ENCODE measurements at regions not wholly inside any gene's neighbourhood (a gene's known extent, or its start where the extent isn't known, plus 50 kb on each side); places are given as distances from the start of the nearest gene placed in this dataset.

DNA sequence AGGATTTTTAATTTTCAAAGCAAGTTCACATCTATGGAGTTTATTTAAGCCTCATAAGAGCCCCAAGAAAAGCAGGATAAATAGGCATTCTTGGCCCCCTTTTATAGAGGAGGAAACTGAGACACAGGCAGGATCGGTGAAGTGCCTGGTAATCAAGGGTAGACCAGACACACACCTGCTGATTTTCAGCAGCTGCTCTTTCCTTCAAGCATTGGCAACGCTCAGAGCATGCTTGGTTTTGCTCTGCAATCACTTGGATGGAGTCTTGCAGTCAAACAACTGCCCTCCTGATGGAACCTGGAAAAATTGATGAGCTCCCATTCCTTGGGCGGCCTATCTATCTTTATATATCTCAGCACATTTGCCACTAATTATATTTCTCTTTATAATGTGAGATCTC lies 478.9 kb upstream of the CAMK1G start:
- Histone ChIP-seq H3F3A (ENCODE audit: insufficient read depth, low read depth) (no peaks in the 10 kb centered on the region), H3K27me3 (ENCODE audit: insufficient read depth, low read depth) (peaks cover 27% of the 10 kb centered on the region), H3K79me2 (ENCODE audit: low read depth) (no peaks in the 10 kb centered on the region), H3K4me3 (no peak overlapping the region), H2AFZ (no peak overlapping the region), H4K20me1 (ENCODE audit: insufficient read depth) (no peaks in the 10 kb centered on the region), H3K4me2 (no peak overlapping the region), H3K9me3 (ENCODE audit: insufficient read depth, low read depth) (no peaks in the 10 kb centered on the region), H3K4me1 (replicated peaks; ENCODE audit: insufficient read depth) (no peaks in the 10 kb centered on the region), H3K9me2 (ENCODE audit: insufficient read depth) (no peaks in the 10 kb centered on the region), H3K36me3 (ENCODE audit: low read depth) (no peaks in the 10 kb centered on the region), H3K27ac (no peak overlapping the region)
- intact Hi-C loops (cut with micrococcal nuclease; ENCODE audit: unreplicated experiment): no loop called here
- POLR2A ChIA-PET (ENCODE audit: unreplicated experiment): no interaction called here
- CTCF ChIA-PET: no interaction called here
- no TSS peak for BruUV-seq (replicated peaks)
- TF ChIP-seq, protein P1, sequence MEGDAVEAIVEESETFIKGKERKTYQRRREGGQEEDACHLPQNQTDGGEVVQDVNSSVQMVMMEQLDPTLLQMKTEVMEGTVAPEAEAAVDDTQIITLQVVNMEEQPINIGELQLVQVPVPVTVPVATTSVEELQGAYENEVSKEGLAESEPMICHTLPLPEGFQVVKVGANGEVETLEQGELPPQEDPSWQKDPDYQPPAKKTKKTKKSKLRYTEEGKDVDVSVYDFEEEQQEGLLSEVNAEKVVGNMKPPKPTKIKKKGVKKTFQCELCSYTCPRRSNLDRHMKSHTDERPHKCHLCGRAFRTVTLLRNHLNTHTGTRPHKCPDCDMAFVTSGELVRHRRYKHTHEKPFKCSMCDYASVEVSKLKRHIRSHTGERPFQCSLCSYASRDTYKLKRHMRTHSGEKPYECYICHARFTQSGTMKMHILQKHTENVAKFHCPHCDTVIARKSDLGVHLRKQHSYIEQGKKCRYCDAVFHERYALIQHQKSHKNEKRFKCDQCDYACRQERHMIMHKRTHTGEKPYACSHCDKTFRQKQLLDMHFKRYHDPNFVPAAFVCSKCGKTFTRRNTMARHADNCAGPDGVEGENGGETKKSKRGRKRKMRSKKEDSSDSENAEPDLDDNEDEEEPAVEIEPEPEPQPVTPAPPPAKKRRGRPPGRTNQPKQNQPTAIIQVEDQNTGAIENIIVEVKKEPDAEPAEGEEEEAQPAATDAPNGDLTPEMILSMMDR (conservative IDR thresholded peaks at IDR 0.05): no peak
- no peak for TF ChIP-seq EZH2 (IDR thresholded peaks at IDR 0.05; ENCODE audit: low read depth)
- DNase-seq: no peak

DNA sequence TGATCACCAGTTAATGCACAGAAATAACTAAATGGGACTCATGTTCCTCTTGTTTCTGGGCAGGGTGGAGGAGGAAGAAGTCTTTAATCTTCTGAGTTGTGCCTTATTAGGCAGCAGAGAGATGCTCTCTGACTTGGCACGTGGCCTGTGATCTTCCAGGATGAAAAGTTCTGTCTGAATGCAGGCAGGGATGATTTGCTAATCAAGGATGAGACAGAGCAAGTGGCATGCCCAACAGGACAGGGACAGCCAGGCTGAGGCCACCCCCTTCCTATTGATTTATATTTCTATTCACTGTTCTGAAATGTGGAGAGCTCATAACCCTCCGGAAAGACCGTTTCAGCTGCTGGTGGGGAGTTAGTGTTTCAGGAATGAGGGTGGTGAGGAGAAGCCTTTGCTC lies 477.8 kb upstream of the CAMK1G start:
- ChIA-PET CTCF (no interaction called here), POLR2A (ENCODE audit: unreplicated experiment) (no interaction called here)
- no peak for TF ChIP-seq EZH2 (IDR thresholded peaks at IDR 0.05; ENCODE audit: low read depth)
- TF ChIP-seq, protein P1 (conservative IDR thresholded peaks at IDR 0.05): no peak
- no peaks in the 10 kb centered on the region for H3K79me2 ChIP-seq (ENCODE audit: low read depth)
- H3K9me3 ChIP-seq (ENCODE audit: insufficient read depth, low read depth): no peaks in the 10 kb centered on the region
- H3K4me2 ChIP-seq: no peak overlapping the region
- no peak overlapping the region for H3K4me3 ChIP-seq
- no peaks in the 10 kb centered on the region for H3K9me2 ChIP-seq (ENCODE audit: insufficient read depth)
- no peak for DNase-seq
- no peaks in the 10 kb centered on the region for H3K36me3 ChIP-seq (ENCODE audit: low read depth)
- H3K27me3 ChIP-seq (ENCODE audit: insufficient read depth, low read depth): peaks cover 23% of the 10 kb centered on the region
- no peaks in the 10 kb centered on the region for H3F3A ChIP-seq (ENCODE audit: insufficient read depth, low read depth)
- H3K27ac ChIP-seq: no peak overlapping the region
- no peaks in the 10 kb centered on the region for H4K20me1 ChIP-seq (ENCODE audit: insufficient read depth)
- no peak overlapping the region for H2AFZ ChIP-seq
- H3K4me1 ChIP-seq (replicated peaks; ENCODE audit: insufficient read depth): no peaks in the 10 kb centered on the region
- BruUV-seq (replicated peaks): no TSS peak
- intact Hi-C loops (cut with micrococcal nuclease; ENCODE audit: unreplicated experiment): no loop called here

DNA sequence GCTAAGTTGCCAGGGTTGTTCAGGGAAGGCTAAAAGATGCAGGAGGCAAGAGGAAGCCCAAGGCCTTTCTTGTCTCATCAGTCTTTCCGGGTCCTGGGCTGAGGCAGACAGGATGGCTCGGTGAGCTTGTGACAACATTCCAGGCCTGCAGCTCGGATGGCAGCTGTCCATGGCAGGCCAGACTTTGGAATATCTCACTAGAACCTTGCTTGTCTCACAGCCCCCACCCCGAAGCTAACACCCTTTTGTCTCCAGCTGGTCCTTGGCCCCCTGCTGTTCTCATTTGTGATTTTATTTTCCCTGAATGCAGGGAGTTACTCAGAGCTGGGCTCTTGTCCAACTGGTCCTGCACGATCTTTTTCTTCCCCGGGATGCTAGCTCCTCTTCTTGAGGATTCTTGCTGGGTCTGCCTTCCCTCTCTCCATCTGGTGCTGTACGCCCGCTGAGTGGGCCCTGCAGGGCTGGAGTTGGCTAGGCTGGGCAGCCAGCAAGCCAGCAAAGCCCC lies 477.2 kb upstream of the CAMK1G start:
- H2AFZ ChIP-seq: no peak overlapping the region
- TF ChIP-seq EZH2 (IDR thresholded peaks at IDR 0.05; ENCODE audit: low read depth): no peak
- TF ChIP-seq, protein P1 (conservative IDR thresholded peaks at IDR 0.05): no peak
- H3F3A ChIP-seq (ENCODE audit: insufficient read depth, low read depth): no peaks in the 10 kb centered on the region
- H3K4me3 ChIP-seq: no peak overlapping the region
- ChIA-PET POLR2A (ENCODE audit: unreplicated experiment) (interaction anchor here (0.5 kb wide), 1 partner anchor 238 kb away, joined by 3 read pairs; no protein-coding TSS in a partner anchor), CTCF (no interaction called here)
- DNase-seq: no peak
- H3K4me1 ChIP-seq (replicated peaks; ENCODE audit: insufficient read depth): no peaks in the 10 kb centered on the region
- intact Hi-C loops (cut with micrococcal nuclease; ENCODE audit: unreplicated experiment): no loop called here
- no peaks in the 10 kb centered on the region for H3K36me3 ChIP-seq (ENCODE audit: low read depth)
- H3K27me3 ChIP-seq (ENCODE audit: insufficient read depth, low read depth): peaks cover 17% of the 10 kb centered on the region
- H3K9me2 ChIP-seq (ENCODE audit: insufficient read depth): no peaks in the 10 kb centered on the region
- BruUV-seq (replicated peaks): no TSS peak
- no peaks in the 10 kb centered on the region for H3K9me3 ChIP-seq (ENCODE audit: insufficient read depth, low read depth)
- H3K79me2 ChIP-seq (ENCODE audit: low read depth): no peaks in the 10 kb centered on the region
- H3K4me2 ChIP-seq: no peak overlapping the region
- H4K20me1 ChIP-seq (ENCODE audit: insufficient read depth): no peaks in the 10 kb centered on the region
- H3K27ac ChIP-seq: no peak overlapping the region

All from PC-9 (cell line).